C4-2B (cell line): ENCODE measurements at regions not wholly inside any gene's neighbourhood (a gene's known extent, or its start where the extent isn't known, plus 50 kb on each side); places are given as distances from the start of the nearest gene placed in this dataset.
"Not testable (repeated sequence)": the region's sequence is repeated elsewhere in the genome, so short reads cannot be mapped to it uniquely, and the experiment has no call there.

Experiments used
- ZFX ChIP-seq: fragments of 450-650 bp; IDR thresholded peaks from 2 replicates; pipeline ENCODE4 v1.6.1; 2017
- TF ChIP-seq, protein P1 (sequence below): fragments of 450-650 bp; conservative IDR thresholded peaks from 2 replicates; pipeline ENCODE4 v1.5.1; 2017; ENCODE audit warnings: mild to moderate bottlenecking

GRCh38 chr5:127202738-127203137 is 87.9 kb upstream of the MEGF10 start:
- TF ChIP-seq, protein P1, sequence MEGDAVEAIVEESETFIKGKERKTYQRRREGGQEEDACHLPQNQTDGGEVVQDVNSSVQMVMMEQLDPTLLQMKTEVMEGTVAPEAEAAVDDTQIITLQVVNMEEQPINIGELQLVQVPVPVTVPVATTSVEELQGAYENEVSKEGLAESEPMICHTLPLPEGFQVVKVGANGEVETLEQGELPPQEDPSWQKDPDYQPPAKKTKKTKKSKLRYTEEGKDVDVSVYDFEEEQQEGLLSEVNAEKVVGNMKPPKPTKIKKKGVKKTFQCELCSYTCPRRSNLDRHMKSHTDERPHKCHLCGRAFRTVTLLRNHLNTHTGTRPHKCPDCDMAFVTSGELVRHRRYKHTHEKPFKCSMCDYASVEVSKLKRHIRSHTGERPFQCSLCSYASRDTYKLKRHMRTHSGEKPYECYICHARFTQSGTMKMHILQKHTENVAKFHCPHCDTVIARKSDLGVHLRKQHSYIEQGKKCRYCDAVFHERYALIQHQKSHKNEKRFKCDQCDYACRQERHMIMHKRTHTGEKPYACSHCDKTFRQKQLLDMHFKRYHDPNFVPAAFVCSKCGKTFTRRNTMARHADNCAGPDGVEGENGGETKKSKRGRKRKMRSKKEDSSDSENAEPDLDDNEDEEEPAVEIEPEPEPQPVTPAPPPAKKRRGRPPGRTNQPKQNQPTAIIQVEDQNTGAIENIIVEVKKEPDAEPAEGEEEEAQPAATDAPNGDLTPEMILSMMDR = not testable (repeated sequence)
- TF ChIP-seq ZFX = not testable (repeated sequence)
